ENCODE measurements at regions not wholly inside any gene's neighbourhood (a gene's known extent, or its start where the extent isn't known, plus 50 kb on each side); places are given as distances from the start of the nearest gene placed in this dataset.

DNA sequence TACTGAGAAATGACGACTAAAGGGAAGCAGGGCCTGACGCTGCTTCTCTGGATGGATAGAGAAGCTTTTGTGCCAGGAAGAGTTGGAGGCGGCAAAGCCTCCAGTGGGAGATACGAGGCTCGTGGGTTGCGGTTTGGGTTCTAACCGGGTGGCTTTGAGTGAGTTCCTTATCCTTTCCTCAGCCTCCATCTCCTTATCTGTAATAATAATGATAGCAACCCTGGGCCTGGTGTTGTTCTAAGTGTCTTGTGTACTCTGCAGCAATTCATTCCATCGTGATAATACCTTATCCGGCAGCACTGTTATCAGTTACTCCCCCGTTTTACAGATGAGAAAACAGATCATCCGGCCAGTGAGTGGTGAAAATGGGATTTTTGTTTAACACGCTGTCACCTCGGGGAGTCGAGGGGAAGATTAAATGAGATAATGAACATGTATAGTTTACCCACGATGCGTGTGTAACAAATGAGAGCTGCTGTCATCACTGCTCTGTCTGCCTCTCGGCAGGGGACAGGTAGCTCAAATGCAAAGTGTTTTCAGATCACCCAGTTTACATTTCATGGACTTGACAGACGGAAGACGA, 52.0 kb upstream of the LHX1 start:
- DNase-seq (ENCODE audit: low read depth): no peak
- in situ Hi-C loops (cut with HindIII; ENCODE audit: low sequenced_read_pairs): loop anchor here (5.0 kb wide), 1 partner anchor 52 kb away; the partner anchor contains the start of gene LHX1
- no peak for TF ChIP-seq CTCF (IDR thresholded peaks at IDR 0.05; ENCODE audit: low read depth, low read length, missing control alignments)
- H3K4me3 ChIP-seq (ENCODE audit: low read depth, low read length): no peak overlapping the region

DNA sequence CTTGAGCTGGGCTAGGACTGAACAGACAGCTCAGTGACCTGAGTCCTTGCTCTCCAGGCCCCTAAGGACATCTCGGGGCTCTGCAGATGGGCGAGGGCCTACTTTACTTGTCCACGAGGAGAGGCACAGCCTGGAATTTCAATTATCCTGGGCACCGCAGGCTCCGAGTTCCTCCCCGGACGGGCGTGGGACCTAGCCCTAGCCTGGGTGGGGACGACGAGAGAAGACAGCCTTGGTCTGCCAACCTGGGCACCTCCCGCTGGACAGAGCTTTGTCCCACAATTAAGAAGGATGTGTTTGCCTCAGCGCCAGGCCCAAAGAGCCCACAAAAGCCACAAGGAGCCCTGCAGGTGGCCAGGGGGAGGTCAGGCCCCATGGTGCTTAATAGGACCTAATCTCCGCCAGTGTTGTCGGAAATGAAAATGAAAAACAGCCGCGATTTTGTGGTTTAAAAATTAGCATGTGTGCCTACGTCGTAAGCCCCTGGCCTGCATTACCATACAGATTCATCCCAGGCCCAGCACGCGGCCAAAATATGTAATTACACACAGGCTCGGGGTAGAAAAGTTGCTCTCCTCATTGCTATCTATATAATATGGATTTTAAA, 51.4 kb upstream of the LHX1 start:
- H3K4me3 ChIP-seq (ENCODE audit: low read depth, low read length): no peak overlapping the region
- no peak for TF ChIP-seq CTCF (IDR thresholded peaks at IDR 0.05; ENCODE audit: low read depth, low read length, missing control alignments)
- in situ Hi-C loops (cut with HindIII; ENCODE audit: low sequenced_read_pairs): loop anchor here (5.0 kb wide), 1 partner anchor 51 kb away; the partner anchor contains the start of gene LHX1
- DNase-seq (ENCODE audit: low read depth): no peak

All from astrocyte of the cerebellum (primary cell).